ENCODE measurements at regions not wholly inside any gene's neighbourhood (a gene's known extent, or its start where the extent isn't known, plus 50 kb on each side); places are given as distances from the start of the nearest gene placed in this dataset.

- no peak for TF ChIP-seq SPI1 (IDR thresholded peaks at IDR 0.05; ENCODE audit: borderline replicate concordance, low read depth)
- no peak for TF ChIP-seq GABPA (IDR thresholded peaks at IDR 0.05; ENCODE audit: low read depth)
- no peak for TF ChIP-seq POLR2AphosphoS5 (IDR thresholded peaks at IDR 0.05; ENCODE audit: low read depth)
- TF ChIP-seq REST (IDR thresholded peaks at IDR 0.05; ENCODE audit: insufficient replicate concordance, low read depth): no peak
- no peak for TF ChIP-seq CTCF (IDR thresholded peaks at IDR 0.05; ENCODE audit: insufficient read depth, low read length)
- no peak for DNase-seq (ENCODE audit: low read depth in 1 of 2, low spot score in 1 of 2)
Measured at GRCh38 chr2:71736986-71737385, 283.6 kb downstream of the DYSF start.

GRCh38 chr2:71736091-71736861 lies 282.9 kb downstream of the DYSF start:
- TF ChIP-seq GABPA (IDR thresholded peaks at IDR 0.05; ENCODE audit: low read depth) (no peak), SPI1 (IDR thresholded peaks at IDR 0.05; ENCODE audit: borderline replicate concordance, low read depth) (no peak), CTCF (IDR thresholded peaks at IDR 0.05; ENCODE audit: insufficient read depth, low read length) (no peak)

More at GRCh38 chr2:71736986-71737385, 283.6 kb downstream of the DYSF start:
- no peaks in the 10 kb centered on the region for H3K27me3 ChIP-seq (ENCODE audit: insufficient read depth, poor library complexity, severe bottlenecking)
- H3K4me3 ChIP-seq (replicated peaks; ENCODE audit: insufficient read depth, low read length): no peak overlapping the region
- no peak overlapping the region for H3K27ac ChIP-seq (replicated peaks)

More at GRCh38 chr2:71736091-71736861, 282.9 kb downstream of the DYSF start:
- no peak overlapping the region for H3K27ac ChIP-seq (replicated peaks)
- no peak overlapping the region for H3K4me3 ChIP-seq (replicated peaks; ENCODE audit: insufficient read depth, low read length)
- no peaks in the 10 kb centered on the region for H3K27me3 ChIP-seq (ENCODE audit: insufficient read depth, poor library complexity, severe bottlenecking)
- DNase-seq (ENCODE audit: low read depth in 1 of 2, low spot score in 1 of 2): no peak

All from HL-60 (cell line).